Activated T-helper 1 cell treated with Interleukin-2 at 50 U/mL for 16 hours (primary cell): ENCODE measurements at regions not wholly inside any gene's neighbourhood (a gene's known extent, or its start where the extent isn't known, plus 50 kb on each side); places are given as distances from the start of the nearest gene placed in this dataset.

Source experiments
- DNase-seq: peaks from one replicate; pipeline ENCODE4 v3.0.0-alpha.2; 2020; ENCODE audit warnings: low read depth

DNA sequence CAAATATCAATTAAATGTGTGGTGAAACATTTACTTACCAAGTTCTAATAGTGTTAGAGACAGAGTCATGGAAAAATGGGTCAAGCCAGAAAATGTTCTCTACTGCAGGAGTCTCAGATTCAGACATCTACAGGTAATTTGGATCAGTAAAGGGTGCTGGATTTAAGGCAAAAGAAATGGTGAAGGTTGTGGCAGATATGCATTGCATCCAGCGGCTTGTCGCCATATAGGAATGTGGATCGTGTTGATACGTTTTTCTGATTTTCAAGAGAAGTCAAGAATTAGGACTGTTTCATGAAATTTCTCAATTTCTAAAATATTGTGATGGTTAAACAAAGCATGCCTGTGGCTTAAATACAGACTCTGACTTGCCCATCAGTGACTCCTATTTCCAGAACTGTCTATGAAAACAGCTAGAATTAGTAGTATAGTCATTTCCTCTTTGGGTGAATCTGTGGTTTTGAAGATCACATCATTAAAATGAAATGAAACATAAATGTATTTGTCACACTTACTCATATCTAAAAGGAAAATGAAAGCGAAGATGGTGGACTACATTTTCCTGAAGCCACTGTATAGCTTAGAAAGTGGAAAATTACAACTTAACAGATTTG lies 110.1 kb upstream of the VEGFC start:
- DNase-seq: no peak

DNA sequence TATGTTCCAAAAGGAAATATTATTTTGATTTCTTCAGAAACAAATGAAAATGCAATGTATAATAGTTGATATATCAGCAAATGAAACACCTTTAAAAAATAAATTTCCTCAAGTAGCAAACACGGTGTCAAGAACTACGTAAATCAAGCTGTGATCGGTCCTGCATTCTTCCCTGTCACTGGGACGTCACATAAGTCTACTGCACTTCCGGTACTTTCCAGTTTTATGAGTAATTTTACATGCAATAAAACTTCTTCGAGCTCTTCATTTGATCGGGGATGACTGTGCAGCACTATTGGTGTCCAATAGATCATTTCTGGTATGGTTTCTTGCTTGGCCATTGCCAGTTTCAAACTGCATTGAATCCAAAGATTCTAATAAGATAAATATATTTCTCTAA lies 114.0 kb upstream of the VEGFC start:
- no peak for DNase-seq

DNA sequence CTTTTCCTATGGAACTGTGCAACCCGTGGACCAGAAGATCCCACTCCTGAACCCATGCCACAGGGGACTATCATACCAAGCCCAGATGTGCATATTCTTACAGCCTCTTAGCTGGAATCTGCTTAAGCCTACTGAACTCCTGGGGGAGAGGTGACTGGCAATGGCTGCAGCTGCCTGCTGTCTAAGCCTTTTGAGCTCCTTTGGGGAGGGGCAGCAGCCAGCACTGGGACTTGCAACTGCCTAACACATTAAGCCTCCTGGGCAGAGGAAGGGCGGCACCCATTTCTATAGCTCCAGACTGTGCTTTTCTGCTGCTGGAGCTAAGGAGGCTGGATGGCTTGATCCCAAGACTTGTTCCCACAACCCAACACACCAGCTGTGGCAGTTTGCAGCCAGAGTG lies 117.9 kb upstream of the VEGFC start:
- no peak for DNase-seq

DNA sequence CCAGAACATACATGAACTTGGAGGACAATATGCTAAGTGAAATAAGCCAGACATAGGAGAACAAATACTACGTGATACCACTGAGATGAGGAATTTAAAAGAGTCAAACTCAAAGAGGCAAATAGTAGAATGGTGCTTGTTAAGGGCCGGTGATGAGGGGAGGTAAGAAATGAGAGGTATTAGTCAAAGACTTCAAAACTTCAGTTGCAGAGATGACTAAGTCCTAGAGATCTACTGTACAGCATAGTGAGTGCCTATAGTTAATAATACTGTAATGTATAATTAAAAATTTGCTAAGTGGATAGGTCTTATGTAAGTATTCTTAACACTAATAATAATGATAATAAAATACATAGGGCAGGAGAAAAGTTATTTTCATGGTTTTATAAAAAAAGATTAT lies 126.9 kb upstream of the VEGFC start:
- DNase-seq: no peak

DNA sequence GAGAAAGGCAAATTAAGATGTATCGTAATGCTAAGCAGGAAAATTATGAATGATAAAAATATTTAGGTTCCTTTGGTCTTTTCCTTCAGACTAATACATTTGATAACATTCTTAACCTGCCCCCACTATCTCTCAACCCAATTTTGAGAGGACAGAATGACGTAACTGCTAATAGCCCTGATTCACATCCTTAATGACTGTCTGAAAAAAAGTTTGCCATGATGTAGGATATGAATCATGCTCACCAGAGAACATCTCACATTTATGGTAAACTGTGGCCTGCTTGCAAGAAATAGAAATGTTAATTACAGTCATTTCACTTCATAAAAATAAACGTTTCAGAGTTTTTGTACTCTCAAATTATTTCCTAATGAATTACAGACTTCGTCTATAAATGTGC lies 128.0 kb upstream of the VEGFC start:
- no peak for DNase-seq

DNA sequence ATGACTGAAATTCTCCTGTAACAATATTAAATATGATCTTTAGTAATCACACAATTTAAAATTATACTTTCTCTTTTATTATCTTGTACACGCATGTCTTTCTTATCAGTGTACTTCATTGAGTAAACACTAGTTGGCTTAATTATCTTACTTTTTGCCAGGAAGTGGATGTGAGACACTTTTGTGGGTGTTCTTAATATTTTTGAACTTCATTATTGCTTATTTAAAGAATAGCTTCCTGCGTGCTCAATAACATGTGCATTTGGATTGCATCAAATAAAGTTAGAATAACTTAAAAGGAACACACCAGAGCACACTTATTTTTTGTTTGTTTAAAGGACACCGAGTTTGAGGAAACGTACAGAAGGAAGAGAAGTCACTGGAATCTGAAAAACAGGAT lies 128.5 kb upstream of the VEGFC start:
- no peak for DNase-seq

DNA sequence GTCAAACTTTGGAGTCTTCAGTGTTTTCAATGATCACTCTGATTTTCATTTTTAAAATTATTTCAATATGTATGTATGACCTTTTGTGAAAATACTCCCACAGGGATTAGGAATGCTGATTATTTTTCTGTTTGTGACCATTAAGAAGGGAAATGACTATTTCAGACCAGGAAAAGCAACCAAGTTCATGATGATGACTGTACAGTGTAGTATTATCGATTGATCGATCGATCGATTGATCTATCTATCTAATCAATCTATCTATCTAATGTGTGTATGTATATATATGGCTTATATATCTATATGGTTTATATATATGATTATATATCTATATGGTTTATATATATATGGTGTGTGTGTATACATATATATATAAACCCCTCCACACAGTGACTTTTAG lies 131.5 kb upstream of the VEGFC start:
- DNase-seq: no peak

DNA sequence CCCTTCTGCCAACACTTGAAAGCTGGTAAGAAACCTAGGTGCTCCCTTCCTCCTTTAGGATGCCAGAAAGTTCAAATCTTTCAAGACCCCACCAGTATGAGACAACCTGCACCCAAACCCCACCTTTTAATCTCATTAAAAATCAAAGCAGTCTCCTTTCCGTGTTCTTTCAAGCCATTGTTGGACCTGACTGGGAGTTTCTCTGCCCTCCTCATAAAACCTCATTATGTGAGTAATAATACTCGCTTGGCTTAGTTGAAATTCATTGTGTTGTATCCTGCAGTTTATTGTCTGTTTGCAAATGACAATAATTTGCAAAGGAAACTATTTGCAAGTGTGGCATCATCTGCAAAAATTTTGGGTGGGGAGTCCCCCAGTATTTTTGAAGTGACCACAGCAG lies 133.2 kb upstream of the VEGFC start:
- no peak for DNase-seq

DNA sequence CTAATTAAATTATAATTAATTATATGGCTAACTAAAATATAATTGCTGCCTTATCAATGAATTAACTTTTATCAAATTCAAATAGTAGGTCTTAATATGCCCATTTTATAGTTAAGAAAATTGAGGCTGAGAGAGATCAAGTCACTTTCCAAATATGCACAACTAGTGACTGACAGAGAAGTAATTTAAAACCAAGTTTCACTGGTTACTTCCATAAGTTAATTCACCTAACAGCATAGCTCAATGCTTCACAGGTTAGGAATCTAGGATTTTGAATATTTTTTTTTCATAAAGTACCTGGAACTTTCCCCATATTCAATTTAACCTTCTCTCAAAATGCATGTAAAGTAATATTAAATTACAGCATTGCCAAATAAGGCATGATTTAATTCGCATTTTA lies 134.4 kb upstream of the VEGFC start:
- DNase-seq: no peak

DNA sequence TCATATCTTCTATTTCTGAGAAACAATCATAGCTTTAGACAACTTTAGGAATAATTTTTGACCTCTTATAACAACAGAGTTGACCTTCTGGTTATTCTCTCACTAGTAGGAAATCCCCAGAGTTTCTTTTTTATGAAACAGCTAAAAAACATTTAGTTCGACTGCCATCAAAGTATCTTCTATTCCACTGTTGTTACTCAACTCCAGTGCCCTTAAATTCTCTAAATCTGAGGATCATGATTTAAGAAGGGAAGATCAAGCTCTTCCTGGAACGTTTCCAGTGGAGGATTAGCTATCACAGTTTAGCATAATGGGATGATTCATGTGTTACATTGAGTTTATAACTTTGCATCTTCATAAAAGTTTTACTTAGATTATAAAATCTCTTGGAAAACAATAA lies 134.9 kb upstream of the VEGFC start:
- no peak for DNase-seq

DNA sequence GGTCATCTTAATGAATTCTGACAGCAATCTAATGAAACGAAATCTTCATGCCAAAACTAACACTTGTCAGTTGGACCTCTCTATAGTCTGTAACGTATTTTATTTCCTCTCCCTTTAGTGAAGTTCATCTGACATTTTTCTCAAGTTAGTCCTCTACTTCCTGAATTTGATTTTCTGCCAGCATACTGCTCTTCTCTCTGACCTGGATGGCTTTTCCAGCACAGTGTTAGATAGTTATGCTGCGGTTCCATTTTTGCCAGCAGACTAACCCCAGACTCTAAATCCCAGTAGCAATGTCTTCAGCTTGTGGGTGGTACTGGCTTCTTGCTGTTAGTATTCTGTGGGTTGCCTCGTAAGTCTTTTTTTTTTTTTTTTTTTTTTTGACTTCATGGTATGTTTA lies 146.7 kb upstream of the VEGFC start:
- DNase-seq: no peak

DNA sequence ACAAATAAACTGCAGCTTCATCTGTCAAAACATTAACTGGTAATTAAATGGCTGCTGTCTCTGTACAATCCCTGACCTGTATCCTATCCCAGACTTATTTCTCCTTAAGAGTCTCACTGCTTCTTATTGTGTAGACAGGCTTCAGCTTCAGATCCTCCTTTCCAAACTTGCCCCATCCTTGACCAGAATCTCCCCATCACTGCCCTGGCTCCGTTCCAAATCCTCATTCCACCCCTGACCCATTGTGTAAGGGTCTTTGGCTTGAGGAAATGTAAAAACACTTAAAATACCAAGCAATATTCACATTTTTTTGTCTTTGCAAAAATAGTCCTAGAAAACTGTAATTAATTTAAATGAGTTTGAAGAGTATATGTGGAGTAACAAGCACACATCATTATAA lies 152.6 kb upstream of the VEGFC start:
- no peak for DNase-seq

DNA sequence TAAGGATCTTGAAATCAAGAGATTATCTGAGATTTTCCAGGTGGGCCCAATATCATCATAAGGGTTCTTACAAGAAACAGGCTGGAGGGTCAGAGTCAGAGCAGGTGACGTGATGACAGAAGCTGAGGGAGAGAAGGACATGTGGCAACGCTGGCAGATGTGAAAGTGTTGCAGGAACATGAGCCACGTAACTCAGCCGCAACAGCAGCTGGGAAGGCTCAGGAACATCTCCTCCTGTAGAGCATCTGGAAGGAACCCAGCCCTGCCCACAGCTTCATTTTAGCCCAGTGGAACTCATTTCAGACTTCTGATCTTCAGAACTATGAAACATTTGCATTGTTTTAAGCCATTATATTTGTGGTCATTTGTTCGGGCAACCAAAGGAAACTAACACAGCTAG lies 156.3 kb upstream of the VEGFC start:
- no peak for DNase-seq

DNA sequence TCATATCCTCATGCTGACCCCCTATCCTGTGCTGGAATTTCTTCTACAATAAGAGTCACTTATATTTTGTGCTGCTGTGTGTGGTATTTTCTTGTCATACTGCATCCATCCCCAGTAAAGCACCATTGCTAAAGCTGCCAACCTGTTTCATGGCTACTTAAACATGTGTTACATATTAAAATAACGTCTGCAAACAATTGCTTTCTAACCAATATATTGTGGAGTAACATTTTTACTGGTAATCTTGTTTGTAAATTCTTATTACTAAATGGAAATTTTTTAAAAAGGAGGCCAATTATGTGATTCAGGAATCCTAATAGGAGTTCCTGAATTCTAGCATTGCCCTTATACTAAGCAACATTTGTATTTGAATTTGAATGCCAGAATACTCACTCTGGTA lies 160.3 kb upstream of the VEGFC start:
- DNase-seq: no peak

DNA sequence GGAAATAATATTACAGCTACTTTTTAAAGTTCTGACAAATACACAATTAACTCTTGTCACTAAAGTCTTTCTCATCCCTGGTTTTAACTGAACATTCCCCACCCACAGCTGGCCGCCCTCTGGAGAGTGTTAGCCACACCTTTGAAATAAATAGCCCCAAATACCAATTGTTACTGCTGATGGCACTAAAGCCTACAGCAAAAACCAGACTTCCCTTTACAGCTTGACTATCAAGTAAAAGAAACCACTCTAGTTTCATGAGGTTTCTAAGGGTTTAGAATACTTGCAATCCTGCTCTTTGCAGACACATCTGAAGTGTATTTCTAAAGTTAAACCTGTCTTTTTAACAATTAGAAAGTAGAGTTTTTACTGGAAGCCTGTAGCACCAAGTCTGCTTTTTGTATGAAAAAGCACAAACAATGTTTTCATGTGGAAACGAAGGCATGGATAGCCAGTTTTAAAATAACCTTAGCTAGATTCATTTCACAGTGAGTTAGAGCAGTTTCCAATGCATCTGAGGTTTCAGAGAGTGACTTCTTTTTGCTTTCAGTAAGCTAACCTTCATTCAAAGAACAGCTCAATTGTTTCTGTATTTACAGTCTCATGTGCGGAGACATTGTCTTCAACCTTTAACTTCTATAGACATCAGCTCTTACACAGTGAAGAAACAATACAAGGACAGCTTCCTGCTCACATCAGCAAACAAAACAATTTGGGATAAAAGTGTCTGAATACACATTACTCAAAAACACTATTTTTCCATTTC lies 164.8 kb upstream of the VEGFC start:
- no peak for DNase-seq

DNA sequence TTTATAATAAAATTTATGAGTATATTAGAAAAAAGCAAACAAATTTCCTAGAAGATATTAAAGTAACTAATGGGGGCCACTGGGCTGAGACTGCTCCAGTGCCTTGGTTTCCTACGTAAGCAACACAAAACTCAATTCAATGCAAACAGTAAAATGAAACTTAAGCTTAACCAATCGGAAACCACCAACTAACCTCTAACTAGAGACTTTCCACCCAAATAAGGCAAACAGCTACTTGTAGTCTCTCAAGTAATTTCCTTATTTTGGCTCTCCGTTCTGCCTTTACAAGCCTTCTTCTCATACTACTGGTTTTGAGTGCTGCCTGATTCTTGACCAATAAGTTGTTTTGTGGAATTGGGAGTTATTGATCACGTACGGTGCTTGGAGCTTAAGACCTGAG lies 167.3 kb upstream of the VEGFC start:
- DNase-seq: no peak

DNA sequence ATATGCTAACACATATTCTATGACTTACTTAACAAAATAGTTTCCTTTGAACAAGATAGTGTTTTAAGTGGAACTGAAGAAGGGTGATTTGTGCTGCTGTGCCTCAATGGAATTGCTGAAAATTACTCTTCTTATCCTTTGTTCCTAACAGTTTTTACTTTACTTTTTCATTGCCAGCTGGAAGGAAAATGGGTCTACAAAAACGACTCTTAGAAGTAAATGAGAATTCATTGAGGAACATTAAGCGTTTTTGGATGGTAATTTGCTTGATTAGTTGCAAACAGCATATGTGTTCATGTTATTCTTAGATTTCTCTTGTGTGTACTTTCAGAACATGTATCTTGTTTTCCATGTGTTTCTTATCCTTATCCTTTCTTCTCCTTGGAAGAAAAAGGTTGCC lies 170.4 kb upstream of the VEGFC start:
- DNase-seq: no peak

DNA sequence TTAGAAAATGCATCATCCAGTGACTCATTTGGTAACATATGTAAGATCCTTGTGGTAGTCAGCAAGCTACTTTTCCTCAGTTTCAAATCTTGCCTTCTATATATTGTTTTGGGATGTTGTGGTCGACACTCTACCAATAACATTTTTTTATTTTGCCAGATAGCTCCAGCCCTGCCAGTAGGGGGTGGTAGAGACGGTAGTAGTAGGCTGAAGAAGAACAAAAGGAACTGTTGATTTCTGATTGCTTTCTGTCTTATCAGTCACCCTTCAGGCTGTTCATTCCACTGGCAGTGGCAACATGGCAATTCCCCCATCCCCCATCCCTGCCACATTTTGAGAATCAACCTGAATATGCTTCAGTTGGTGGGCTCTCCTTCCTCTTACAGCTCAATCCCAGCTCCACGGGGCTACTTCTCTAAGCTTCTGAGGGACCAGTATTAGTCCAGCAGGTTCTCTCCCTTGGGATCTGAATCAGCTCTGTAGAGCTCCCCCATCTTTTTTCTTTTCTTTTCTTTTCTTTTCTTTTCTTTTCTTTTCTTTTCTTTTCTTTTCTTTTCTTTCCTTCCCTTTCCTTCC lies 171.5 kb upstream of the VEGFC start:
- no peak for DNase-seq

DNA sequence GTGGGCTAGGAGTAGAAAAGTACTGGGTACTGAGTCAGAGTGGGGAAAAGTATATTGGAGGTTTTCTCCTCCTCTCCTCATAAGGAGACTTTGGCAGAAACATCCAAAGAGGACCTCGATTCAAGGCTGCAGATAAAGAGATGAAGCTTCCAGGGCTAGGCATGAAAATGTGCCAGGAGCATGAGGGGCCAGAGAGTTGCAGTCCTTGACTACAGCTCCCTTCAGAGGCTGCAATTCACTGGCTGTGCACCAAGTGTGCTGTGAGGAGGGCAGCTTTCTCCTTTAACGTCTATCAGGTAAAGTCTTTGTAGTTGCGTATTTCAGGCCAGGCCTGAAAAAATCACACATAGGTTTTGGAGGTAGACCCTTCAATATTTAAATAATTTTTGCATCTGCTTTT lies 174.9 kb upstream of the VEGFC start:
- no peak for DNase-seq

DNA sequence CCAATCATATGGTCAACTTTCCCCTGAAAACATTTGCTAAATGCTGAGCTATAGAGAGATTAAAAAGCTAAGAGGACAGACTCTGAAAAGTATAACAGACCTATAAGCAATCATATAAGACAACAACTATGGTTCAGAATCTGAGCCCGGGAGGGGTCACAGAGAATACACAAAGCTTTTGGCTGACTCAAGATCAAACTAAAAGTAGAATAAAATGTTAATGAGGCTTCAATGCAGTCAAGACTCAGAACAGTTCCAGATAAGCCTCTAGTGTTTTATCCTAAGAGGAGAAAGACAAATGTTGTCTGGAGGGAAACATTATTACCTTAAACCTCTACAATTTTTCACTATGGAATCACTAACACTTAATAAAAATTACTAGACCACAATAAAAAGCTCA lies 175.4 kb upstream of the VEGFC start:
- DNase-seq: no peak

DNA sequence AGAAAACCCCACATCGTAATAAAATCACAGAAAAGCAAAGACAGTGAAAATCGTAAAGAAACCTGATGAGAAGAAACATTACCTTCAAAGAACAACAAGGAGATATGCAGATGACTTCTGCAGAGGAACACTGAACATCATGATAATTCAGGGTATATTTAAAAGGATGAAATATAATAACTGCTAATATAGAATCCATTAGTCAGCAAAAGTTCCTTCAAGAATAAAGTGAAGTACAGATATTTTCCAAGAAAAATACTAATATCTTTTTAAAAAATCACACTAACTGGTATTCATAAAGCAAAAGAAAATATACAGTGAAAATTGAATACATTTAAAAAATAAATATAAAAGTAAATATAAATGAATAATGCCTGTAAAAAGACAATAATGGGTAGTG lies 176.3 kb upstream of the VEGFC start:
- DNase-seq: no peak

DNA sequence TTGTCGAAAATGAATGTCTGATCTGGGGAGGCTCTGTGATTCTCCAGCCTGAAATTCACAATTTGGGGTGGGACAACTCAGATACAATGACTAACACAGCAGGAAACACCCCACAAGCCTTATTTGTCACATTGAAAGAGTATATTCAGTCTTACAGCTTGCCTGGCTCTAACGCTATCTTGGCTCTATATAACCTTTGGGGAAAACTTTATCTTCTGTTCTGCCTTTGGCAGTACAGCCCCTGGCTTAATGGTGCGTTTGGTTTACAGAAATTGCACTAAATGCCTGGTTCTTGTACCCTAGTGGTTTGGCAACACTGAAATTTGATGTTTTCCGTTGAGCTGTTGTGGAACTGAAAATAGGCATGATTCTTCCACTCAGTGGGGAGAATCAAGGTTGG lies 178.1 kb upstream of the VEGFC start:
- DNase-seq: no peak

DNA sequence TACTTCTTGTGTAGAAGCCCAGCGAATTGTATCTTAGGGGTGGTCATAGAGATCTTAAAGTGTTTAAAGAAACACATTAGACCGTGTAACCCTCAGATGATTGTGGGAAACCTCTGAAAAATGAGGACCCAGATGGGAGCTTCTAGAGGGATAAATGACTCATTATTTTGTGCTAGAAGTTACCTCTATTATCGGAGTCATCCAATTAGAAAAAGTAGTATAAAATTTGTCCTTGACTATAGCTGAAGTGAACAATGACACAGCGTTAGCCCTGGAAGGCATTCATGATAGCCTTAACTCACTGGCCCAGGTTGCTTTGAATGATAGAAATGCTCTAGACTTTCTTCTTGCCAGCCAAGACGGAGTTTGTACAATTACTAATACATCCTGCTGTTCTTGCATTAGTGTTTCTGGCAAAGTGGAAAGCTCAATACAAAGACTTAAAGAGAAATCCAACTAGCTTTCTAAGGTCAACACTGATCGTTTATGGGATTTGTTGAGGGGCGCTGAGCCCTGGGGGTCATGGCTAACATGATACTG lies 178.9 kb upstream of the VEGFC start:
- DNase-seq: no peak

DNA sequence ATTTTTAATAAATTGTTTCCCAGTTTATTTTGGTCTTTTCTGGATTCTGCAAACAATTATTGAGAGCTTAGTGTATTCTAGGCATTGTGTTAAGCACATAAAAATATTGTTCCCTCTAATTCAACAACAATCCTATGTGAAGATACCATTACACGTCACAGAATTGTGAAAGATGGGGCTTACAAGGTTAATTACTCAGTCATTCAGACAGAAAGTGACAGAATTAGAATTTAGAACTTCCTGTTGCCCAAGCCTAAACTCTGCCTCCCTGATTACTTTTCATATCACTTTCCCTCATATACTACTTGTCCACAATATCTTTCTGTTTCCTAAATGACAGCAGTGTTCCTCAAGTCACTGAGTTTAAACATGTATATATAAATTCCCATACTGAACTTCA lies 186.7 kb upstream of the VEGFC start:
- DNase-seq: no peak
